Peyer's patch (tissue), 4 donors: ENCODE measurements at regions not wholly inside any gene's neighbourhood (a gene's known extent, or its start where the extent isn't known, plus 50 kb on each side); places are given as distances from the start of the nearest gene placed in this dataset.

Source experiments
- CTCF ChIP-seq, 6 experiments: fragments of 450-650 bp in 4 of 6; fragments of 200-600 bp in 2 of 6; sonication (generic) in 1 of 6; IDR thresholded peaks; one replicate each; pipeline ENCODE4 v1.5.1; 2017 to 2019; ENCODE audit warnings: antibody characterized with exemption in 6 of 6, mild to moderate bottlenecking in 3 of 6, moderate library complexity in 1 of 6
- POLR2A ChIP-seq, 2 donors: fragments of 450-650 bp; IDR thresholded peaks; one replicate each; pipeline ENCODE4 v1.5.1; 2017; ENCODE audit warnings: antibody characterized with exemption in 2 of 2, mild to moderate bottlenecking in 2 of 2, moderate library complexity in 2 of 2

DNA sequence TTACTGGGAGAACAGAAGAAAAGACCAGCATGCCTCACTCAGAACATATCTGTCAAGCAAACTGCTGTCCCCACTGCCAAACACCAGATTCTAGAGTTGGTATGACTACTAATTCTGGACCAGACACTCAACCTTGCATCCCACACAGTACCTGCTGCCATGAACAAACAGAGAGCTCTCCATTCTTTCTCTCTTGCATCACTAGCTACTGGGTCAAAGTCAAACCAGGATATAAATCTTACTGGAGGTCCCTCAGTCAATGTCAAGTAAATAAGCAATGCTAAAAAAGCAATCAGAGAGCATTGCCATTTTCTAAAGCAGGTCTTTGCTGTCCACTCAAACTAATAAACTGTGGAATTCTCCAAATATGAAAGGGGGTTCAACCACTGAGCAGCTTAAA, 452.4 kb upstream of the SEL1L start:
- TF ChIP-seq CTCF (IDR thresholded peaks at IDR 0.05) (no peak), POLR2A (IDR thresholded peaks at IDR 0.05) (no peak)
